Hepatocyte (in vitro differentiated cells): ENCODE measurements at regions not wholly inside any gene's neighbourhood (a gene's known extent, or its start where the extent isn't known, plus 50 kb on each side); places are given as distances from the start of the nearest gene placed in this dataset.

Source experiments
- DNase-seq: peaks from one replicate; pipeline ENCODE4 v3.0.0-alpha.2; 2016; ENCODE audit warnings: low spot score
- H2AFZ ChIP-seq: fragments of 200-600 bp; sonication (generic); 2 replicates; pipeline ENCODE4 v1.6.0; 2016; ENCODE audit warnings: antibody characterized with exemption, mild to moderate bottlenecking
- H3K27ac ChIP-seq: fragments of 200-600 bp; sonication (generic); 2 replicates; pipeline ENCODE4 v1.5.1; 2016; ENCODE audit warnings: mild to moderate bottlenecking
- H3K27me3 ChIP-seq: fragments of 200-600 bp; sonication (generic); 2 replicates; pipeline ENCODE4 v1.6.1; 2016
- H3K36me3 ChIP-seq: fragments of 200-600 bp; sonication (generic); replicated peaks from 2 replicates; pipeline ENCODE4 v1.5.1; 2016; ENCODE audit warnings: low read depth; ENCODE audit not compliant: insufficient read depth
- H3K4me1 ChIP-seq: fragments of 200-600 bp; sonication (generic); 2 replicates; pipeline ENCODE4 v1.5.1; 2016; ENCODE audit warnings: mild to moderate bottlenecking, moderate library complexity; ENCODE audit not compliant: insufficient read depth
- H3K4me2 ChIP-seq: fragments of 200-600 bp; sonication (generic); 2 replicates; pipeline ENCODE4 v1.6.0; 2016
- H3K4me3 ChIP-seq: fragments of 200-600 bp; sonication (generic); 2 replicates; pipeline ENCODE4 v1.5.1; 2016; ENCODE audit warnings: mild to moderate bottlenecking
- H3K79me2 ChIP-seq: fragments of 200-600 bp; sonication (generic); 2 replicates; pipeline ENCODE4 v1.6.0; 2017; ENCODE audit warnings: mild to moderate bottlenecking
- H3K9me2 ChIP-seq: fragments of 200-600 bp; sonication (generic); replicated peaks from 2 replicates; pipeline ENCODE4 v1.6.0; 2017; ENCODE audit warnings: mild to moderate bottlenecking; ENCODE audit not compliant: insufficient read depth
- H3K9me3 ChIP-seq: fragments of 200-600 bp; sonication (generic); 2 replicates; pipeline ENCODE4 v1.5.1; 2016; ENCODE audit warnings: low read depth, mild to moderate bottlenecking
- H4K20me1 ChIP-seq: fragments of 200-600 bp; sonication (generic); 2 replicates; pipeline ENCODE4 v1.6.0; 2016; ENCODE audit warnings: mild to moderate bottlenecking; ENCODE audit not compliant: insufficient read depth, poor library complexity, severe bottlenecking
- EZH2 ChIP-seq: fragments of 200-600 bp; sonication (generic); IDR thresholded peaks from 2 replicates; pipeline ENCODE4 v1.6.1; 2016; ENCODE audit warnings: antibody characterized with exemption, mild to moderate bottlenecking, borderline replicate concordance
- EZH2phosphoT487 ChIP-seq: fragments of 200-600 bp; sonication (generic); IDR thresholded peaks from one replicate; pipeline ENCODE4 v1.6.1; 2018; ENCODE audit warnings: antibody characterized with exemption, mild to moderate bottlenecking, low read depth, moderate library complexity; ENCODE audit not compliant: unreplicated experiment, severe bottlenecking
- WGBS: methylation state at CpG from one replicate; pipeline ENCODE4 v1.1.6; 2016; ENCODE audit warnings: low lambda C conversion rate; ENCODE audit errors: missing lambda C conversion rate; 5-methylcytosine and 5-hydroxymethylcytosine counted together
- TF ChIP-seq, protein P1 (sequence below): fragments of 200-600 bp; sonication (generic); IDR thresholded peaks from 2 replicates; pipeline ENCODE4 v1.5.1; 2016; ENCODE audit warnings: antibody characterized with exemption, mild to moderate bottlenecking; ENCODE audit not compliant: poor library complexity

DNA sequence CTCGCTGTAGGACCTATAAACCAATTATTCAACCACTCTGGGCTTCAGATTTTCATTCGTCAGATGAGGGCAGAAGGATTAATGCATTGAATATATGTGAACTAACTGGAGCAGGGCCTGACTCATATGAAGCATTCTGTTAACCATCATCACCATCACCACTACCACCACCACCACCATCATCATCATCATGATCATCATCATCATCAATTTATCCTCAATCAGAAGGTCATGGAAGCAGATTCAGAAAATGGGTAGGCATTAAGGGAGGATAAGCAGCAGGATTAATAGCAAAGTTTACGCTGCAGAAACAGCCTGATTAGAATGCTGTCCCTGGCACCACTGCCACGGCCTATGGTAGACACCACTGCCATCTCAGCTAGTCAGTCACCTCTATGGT is 407.5 kb upstream of the THBS1 start:
- no peak overlapping the region for H2AFZ ChIP-seq
- no peaks in the 10 kb centered on the region for H4K20me1 ChIP-seq
- TF ChIP-seq EZH2 (no peak), EZH2phosphoT487 (no peak)
- TF ChIP-seq, protein P1, sequence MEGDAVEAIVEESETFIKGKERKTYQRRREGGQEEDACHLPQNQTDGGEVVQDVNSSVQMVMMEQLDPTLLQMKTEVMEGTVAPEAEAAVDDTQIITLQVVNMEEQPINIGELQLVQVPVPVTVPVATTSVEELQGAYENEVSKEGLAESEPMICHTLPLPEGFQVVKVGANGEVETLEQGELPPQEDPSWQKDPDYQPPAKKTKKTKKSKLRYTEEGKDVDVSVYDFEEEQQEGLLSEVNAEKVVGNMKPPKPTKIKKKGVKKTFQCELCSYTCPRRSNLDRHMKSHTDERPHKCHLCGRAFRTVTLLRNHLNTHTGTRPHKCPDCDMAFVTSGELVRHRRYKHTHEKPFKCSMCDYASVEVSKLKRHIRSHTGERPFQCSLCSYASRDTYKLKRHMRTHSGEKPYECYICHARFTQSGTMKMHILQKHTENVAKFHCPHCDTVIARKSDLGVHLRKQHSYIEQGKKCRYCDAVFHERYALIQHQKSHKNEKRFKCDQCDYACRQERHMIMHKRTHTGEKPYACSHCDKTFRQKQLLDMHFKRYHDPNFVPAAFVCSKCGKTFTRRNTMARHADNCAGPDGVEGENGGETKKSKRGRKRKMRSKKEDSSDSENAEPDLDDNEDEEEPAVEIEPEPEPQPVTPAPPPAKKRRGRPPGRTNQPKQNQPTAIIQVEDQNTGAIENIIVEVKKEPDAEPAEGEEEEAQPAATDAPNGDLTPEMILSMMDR: no peak
- H3K9me2 ChIP-seq: no peaks in the 10 kb centered on the region
- H3K36me3 ChIP-seq: no peaks in the 10 kb centered on the region
- H3K27ac ChIP-seq: peak overlapping the region; percentile 76
- 97% methylated on average over 4 of the region's 4 CpGs for WGBS
- no peaks in the 10 kb centered on the region for H3K27me3 ChIP-seq
- H3K79me2 ChIP-seq: no peaks in the 10 kb centered on the region
- no peak for DNase-seq
- no peaks in the 10 kb centered on the region for H3K9me3 ChIP-seq
- no peak overlapping the region for H3K4me2 ChIP-seq
- H3K4me1 ChIP-seq: peaks cover 7% of the 10 kb centered on the region
- no peak overlapping the region for H3K4me3 ChIP-seq

DNA sequence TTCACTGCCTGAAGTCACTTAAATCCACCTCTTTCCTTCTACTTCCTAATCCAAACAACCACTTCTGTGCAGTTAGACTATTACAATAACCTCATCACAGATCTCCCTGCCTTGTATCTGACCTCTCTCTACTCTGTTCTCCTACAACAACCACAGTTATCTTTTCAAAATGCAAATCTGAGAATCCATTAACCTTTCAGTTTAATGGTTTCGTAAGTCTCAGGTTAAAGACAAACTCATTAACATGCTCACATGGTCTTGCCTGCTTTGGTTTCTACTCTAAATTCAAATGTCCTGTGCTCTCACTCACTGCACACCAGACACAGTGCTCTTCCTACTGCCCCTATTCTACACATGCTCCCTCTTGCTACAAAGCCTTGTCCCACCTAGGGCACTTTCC is 406.5 kb upstream of the THBS1 start:
- TF ChIP-seq, protein P1: no peak
- TF ChIP-seq EZH2phosphoT487: no peak
- no peak for TF ChIP-seq EZH2
- 90% methylated on average over 1 of the region's 1 CpG for WGBS
- Histone ChIP-seq H2AFZ (no peak overlapping the region), H3K9me2 (no peaks in the 10 kb centered on the region), H3K27me3 (no peaks in the 10 kb centered on the region), H3K9me3 (no peaks in the 10 kb centered on the region), H3K36me3 (no peaks in the 10 kb centered on the region), H3K27ac (no peak overlapping the region), H3K4me2 (no peak overlapping the region), H3K4me1 (peaks cover 7% of the 10 kb centered on the region), H4K20me1 (no peaks in the 10 kb centered on the region), H3K4me3 (no peak overlapping the region), H3K79me2 (no peaks in the 10 kb centered on the region)
- DNase-seq: no peak

DNA sequence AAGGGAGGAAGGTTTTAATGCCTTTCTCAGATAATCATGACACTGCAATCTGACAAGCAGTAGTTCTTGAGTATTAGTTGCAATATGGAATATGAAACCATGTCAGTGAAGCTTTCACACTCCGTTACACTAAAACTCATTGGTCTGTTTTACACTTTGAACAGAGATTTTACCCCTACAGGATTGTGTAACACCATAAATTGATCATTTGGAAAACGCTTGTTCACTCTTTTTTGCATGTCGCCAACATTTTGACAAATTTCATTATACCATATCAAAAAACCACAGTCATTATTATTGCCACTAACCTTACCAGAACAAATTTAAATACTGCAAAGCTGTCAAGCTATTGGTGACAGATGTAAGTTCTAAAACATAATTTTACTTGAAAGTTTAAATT is 404.8 kb upstream of the THBS1 start:
- H3K4me3 ChIP-seq: no peak overlapping the region
- DNase-seq: no peak
- H3K27me3 ChIP-seq: no peaks in the 10 kb centered on the region
- H4K20me1 ChIP-seq: no peaks in the 10 kb centered on the region
- TF ChIP-seq, protein P1: no peak
- TF ChIP-seq EZH2phosphoT487: no peak
- TF ChIP-seq EZH2: no peak
- no peaks in the 10 kb centered on the region for H3K79me2 ChIP-seq
- H3K4me1 ChIP-seq: peaks cover 14% of the 10 kb centered on the region
- 93% methylated on average over 3 of the region's 3 CpGs for WGBS
- H3K27ac ChIP-seq: no peak overlapping the region
- no peaks in the 10 kb centered on the region for H3K36me3 ChIP-seq
- no peak overlapping the region for H2AFZ ChIP-seq
- H3K9me3 ChIP-seq: no peaks in the 10 kb centered on the region
- H3K9me2 ChIP-seq: no peaks in the 10 kb centered on the region
- H3K4me2 ChIP-seq: no peak overlapping the region

DNA sequence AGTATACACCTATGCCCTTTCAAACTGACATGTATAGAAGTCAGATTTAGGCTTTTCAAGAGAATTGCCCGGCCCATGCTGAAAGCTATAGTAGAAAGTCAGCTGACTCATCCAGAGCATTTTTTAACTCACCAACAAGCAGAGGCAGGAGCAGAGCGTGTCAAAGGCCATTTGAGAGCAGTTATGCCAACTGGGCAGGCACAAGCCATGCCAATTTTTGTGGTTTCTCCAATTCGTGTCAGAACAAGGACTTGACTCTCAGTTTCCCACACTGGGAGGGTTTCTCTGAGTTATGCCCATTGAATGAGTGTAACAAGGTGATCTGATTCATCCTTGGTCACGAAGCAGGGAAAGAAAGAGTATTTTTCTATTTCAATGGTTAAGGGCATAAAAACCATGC is 403.3 kb upstream of the THBS1 start:
- H3K4me3 ChIP-seq: no peak overlapping the region
- 96% methylated on average over 4 of the region's 4 CpGs for WGBS
- DNase-seq: no peak
- H3K36me3 ChIP-seq: no peaks in the 10 kb centered on the region
- no peak overlapping the region for H3K27ac ChIP-seq
- no peak overlapping the region for H3K4me2 ChIP-seq
- no peak overlapping the region for H2AFZ ChIP-seq
- H4K20me1 ChIP-seq: no peaks in the 10 kb centered on the region
- TF ChIP-seq EZH2phosphoT487 (no peak), EZH2 (no peak)
- TF ChIP-seq, protein P1: no peak
- no peaks in the 10 kb centered on the region for H3K9me2 ChIP-seq
- H3K79me2 ChIP-seq: no peaks in the 10 kb centered on the region
- peaks cover 21% of the 10 kb centered on the region for H3K4me1 ChIP-seq
- no peaks in the 10 kb centered on the region for H3K27me3 ChIP-seq
- H3K9me3 ChIP-seq: no peaks in the 10 kb centered on the region
